ENCODE measurements at regions not wholly inside any gene's neighbourhood (a gene's known extent, or its start where the extent isn't known, plus 50 kb on each side); places are given as distances from the start of the nearest gene placed in this dataset.
"Not testable (repeated sequence)": the region's sequence is repeated elsewhere in the genome, so short reads cannot be mapped to it uniquely, and the experiment has no call there.

GRCh38 chr13:90846936-90847335, 500.6 kb upstream of the MIR17HG start:
- no peak for DNase-seq (ENCODE audit: low spot score)
- Histone ChIP-seq H3K36me3 (no peaks in the 10 kb centered on the region), H3K27ac (no peak overlapping the region), H3K9me3 (no peaks in the 10 kb centered on the region), H3K4me3 (no peak overlapping the region), H3K4me1 (ENCODE audit: control insufficient read depth in 1 of 2, low read depth in 2 of 2) (no peaks in the 10 kb centered on the region), H3K27me3 (replicated peaks; ENCODE audit: insufficient read depth) (no peaks in the 10 kb centered on the region)
- TF ChIP-seq, protein P1, sequence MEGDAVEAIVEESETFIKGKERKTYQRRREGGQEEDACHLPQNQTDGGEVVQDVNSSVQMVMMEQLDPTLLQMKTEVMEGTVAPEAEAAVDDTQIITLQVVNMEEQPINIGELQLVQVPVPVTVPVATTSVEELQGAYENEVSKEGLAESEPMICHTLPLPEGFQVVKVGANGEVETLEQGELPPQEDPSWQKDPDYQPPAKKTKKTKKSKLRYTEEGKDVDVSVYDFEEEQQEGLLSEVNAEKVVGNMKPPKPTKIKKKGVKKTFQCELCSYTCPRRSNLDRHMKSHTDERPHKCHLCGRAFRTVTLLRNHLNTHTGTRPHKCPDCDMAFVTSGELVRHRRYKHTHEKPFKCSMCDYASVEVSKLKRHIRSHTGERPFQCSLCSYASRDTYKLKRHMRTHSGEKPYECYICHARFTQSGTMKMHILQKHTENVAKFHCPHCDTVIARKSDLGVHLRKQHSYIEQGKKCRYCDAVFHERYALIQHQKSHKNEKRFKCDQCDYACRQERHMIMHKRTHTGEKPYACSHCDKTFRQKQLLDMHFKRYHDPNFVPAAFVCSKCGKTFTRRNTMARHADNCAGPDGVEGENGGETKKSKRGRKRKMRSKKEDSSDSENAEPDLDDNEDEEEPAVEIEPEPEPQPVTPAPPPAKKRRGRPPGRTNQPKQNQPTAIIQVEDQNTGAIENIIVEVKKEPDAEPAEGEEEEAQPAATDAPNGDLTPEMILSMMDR (IDR thresholded peaks at IDR 0.05) = no peak
- no peak for ATAC-seq (ENCODE audit: insufficient number of reproducible peaks, low FRiP score, low read depth)

DNA sequence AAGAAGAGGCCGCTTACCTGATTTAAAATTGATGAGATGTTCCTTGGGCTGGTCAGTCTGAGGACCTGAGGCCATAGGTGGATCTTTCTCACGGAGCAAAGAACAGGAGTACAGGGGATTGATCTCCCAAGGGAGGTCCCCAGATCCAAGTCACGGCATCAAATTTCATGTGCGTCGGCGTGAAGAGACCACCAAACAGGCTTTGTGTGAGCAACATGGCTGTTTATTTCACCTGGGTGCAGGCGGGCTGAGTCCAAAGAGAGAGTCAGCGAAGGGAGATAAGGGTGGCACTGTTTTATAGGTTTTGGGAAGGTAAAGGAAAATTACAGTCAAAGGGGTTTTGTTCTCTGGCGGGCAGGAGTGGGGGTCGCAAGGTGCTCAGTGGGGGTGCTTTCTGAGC, 493.8 kb upstream of the MIR17HG start:
- H3K36me3 ChIP-seq; H3K4me3 ChIP-seq; H3K27me3 ChIP-seq (replicated peaks; ENCODE audit: insufficient read depth); H3K27ac ChIP-seq; DNase-seq (ENCODE audit: low spot score); H3K4me1 ChIP-seq (ENCODE audit: control insufficient read depth in 1 of 2, low read depth in 2 of 2); ATAC-seq (ENCODE audit: insufficient number of reproducible peaks, low FRiP score, low read depth); H3K9me3 ChIP-seq: not testable (repeated sequence)

GRCh38 chr13:90857921-90858320, 489.6 kb upstream of the MIR17HG start:
- no peak overlapping the region for H3K27ac ChIP-seq
- H3K4me3 ChIP-seq = no peak overlapping the region
- DNase-seq (ENCODE audit: low spot score) (no peak), ATAC-seq (ENCODE audit: insufficient number of reproducible peaks, low FRiP score, low read depth) (no peak)
- H3K36me3 ChIP-seq = no peaks in the 10 kb centered on the region
- H3K4me1 ChIP-seq (ENCODE audit: control insufficient read depth in 1 of 2, low read depth in 2 of 2) = no peaks in the 10 kb centered on the region
- no peaks in the 10 kb centered on the region for H3K27me3 ChIP-seq (replicated peaks; ENCODE audit: insufficient read depth)
- no peaks in the 10 kb centered on the region for H3K9me3 ChIP-seq
- TF ChIP-seq, protein P1 (IDR thresholded peaks at IDR 0.05) = no peak

DNA sequence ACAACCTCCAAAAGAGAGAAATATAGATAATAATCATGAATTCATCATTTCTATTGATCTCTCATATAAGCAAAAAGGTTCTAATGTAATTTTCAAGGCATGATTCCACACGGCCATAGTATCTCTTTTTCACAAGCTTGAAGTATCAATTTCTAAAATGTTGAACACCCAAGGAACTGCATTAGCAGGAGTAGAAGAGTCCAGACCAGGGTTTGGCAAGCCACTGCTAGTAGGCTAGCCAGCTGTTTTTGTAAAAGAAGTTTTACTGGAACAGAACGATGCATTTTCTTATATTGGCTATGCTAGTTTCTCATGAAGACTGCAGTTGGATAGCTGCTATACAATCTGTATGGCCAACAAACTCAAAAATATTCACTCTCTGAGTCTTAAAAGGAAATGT, 481.5 kb upstream of the MIR17HG start:
- H3K4me1 ChIP-seq (ENCODE audit: control insufficient read depth in 1 of 2, low read depth in 2 of 2) = no peaks in the 10 kb centered on the region
- H3K27me3 ChIP-seq (replicated peaks; ENCODE audit: insufficient read depth) = no peaks in the 10 kb centered on the region
- no peak overlapping the region for H3K4me3 ChIP-seq
- TF ChIP-seq, protein P1 (IDR thresholded peaks at IDR 0.05) = no peak
- DNase-seq (ENCODE audit: low spot score) = no peak
- no peaks in the 10 kb centered on the region for H3K9me3 ChIP-seq
- H3K27ac ChIP-seq = no peak overlapping the region
- no peak for ATAC-seq (ENCODE audit: insufficient number of reproducible peaks, low FRiP score, low read depth)
- H3K36me3 ChIP-seq = no peaks in the 10 kb centered on the region

DNA sequence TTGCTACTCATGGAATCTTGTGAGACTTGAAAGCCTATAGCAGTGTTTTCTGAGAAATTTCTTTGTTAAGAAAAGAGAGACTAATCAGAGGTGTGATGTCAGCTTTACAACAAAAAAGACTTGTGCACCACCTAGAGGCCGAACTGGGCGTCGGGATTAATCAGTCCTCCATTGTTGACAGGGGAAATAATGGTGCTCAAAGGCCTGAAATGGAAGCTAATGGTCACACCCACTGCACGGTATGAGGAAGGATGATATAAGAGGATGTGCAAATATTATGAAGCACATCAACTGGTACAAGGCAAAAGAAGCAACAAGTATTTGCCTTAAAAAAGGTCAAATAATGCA, 480.2 kb upstream of the MIR17HG start:
- Histone ChIP-seq H3K27ac (no peak overlapping the region), H3K36me3 (no peaks in the 10 kb centered on the region), H3K9me3 (no peaks in the 10 kb centered on the region), H3K4me3 (no peak overlapping the region), H3K27me3 (replicated peaks; ENCODE audit: insufficient read depth) (no peaks in the 10 kb centered on the region), H3K4me1 (ENCODE audit: control insufficient read depth in 1 of 2, low read depth in 2 of 2) (no peaks in the 10 kb centered on the region)
- ATAC-seq (ENCODE audit: insufficient number of reproducible peaks, low FRiP score, low read depth) (no peak), DNase-seq (ENCODE audit: low spot score) (peak; percentile 3)
- TF ChIP-seq, protein P1 (IDR thresholded peaks at IDR 0.05) = peak; percentile 38

DNA sequence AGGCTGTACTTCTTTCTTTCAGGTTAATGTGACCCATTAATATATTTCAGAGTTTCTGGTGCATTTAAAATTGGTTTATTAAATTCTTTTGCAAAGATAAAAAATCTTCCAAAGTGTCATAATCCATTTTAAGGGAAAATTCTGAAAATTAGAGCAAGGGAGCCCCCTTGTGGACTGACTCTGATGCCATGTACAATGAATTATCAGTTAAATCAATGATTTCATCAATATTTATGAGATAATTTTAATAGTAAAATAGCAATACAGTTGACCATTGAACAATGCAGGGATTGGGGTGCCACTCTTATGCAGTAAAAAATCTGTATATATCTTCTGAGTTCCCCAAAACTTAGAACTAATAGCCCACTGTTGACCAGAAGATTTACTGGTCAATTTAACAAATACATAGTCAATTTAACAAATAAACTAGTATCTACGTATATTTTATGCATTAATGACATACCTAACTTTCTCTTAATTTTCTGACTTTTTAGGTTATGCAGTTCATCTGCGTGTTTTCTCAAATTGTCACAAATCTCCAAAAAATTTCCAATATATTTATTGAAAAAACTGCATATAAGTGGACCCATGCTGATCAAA, 479.1 kb upstream of the MIR17HG start:
- no peak overlapping the region for H3K27ac ChIP-seq
- no peaks in the 10 kb centered on the region for H3K36me3 ChIP-seq
- H3K4me3 ChIP-seq = no peak overlapping the region
- TF ChIP-seq, protein P1 (IDR thresholded peaks at IDR 0.05) = peak; percentile 48
- H3K9me3 ChIP-seq = no peaks in the 10 kb centered on the region
- ATAC-seq (ENCODE audit: insufficient number of reproducible peaks, low FRiP score, low read depth) (no peak), DNase-seq (ENCODE audit: low spot score) (no peak)
- no peaks in the 10 kb centered on the region for H3K27me3 ChIP-seq (replicated peaks; ENCODE audit: insufficient read depth)
- H3K4me1 ChIP-seq (ENCODE audit: control insufficient read depth in 1 of 2, low read depth in 2 of 2) = no peaks in the 10 kb centered on the region

Measured in thoracic aorta (tissue), 2 donors.